Fibroblast of peridontal ligament (primary cell): ENCODE measurements at regions not wholly inside any gene's neighbourhood (a gene's known extent, or its start where the extent isn't known, plus 50 kb on each side); places are given as distances from the start of the nearest gene placed in this dataset.

Experiments used
- DNase-seq: peaks from one replicate; pipeline ENCODE4 v3.0.0-alpha.2; 2010; ENCODE audit errors: extremely low read depth

- DNase-seq, result no peak
Observed at GRCh38 chr9:31612336-31613030, 772.0 kb upstream of the ACO1 start.

DNA sequence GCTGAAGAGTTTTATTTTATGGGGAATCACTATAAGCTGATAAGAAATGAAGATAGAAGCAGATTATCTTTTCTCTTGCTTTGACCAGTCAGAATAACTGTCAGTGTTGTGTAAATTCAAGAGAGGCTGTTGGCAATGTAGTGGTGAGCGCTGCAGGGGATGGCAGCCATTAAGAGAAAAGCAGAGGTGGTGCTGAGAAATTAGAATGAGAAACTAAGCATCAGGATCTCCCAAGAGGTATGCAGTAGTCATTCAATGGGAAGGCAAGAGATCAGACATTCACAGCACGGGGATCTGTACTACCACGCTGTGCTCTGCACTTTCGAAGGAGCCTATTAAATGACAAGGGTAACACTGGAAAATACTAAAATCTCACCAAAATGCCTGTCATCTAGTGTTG, 768.5 kb upstream of the ACO1 start:
- no peak for DNase-seq

DNA sequence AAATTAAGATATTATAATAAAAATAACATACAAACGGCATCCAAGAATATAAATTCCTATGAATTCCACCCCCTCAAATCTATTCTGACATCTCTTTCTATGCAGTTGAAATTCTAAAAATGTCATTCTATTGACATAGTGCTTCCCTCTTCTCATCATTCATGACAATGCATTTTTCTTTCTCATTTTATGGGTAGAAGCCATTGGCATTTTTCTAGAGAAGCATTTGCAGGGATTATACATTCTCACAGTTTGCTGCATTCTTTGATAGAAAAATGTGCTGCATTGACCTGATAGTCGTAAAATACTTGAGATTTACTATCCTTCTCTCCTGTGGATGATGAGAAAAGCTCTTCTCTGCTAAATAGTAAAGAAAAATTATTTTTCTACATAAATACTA, 760.9 kb upstream of the ACO1 start:
- DNase-seq, result no peak

DNA sequence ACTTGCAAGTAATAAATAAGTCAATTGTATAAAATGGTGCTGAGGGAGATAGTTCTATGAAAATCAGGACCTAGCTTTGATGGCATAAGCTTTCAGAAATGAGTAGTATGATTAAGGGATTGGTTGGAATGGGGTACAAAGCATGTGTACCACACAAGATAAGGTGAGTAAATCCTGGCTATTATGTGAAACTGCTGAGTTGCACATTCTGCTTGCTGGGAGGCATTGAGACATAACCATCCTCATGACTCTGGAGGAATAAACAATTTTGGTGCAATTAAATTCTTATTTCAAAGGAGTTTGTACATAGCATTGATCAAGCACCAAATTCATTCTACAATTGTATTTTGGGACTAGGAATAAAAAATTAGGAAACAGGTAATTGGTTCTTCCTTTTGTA, 755.2 kb upstream of the ACO1 start:
- no peak for DNase-seq

DNA sequence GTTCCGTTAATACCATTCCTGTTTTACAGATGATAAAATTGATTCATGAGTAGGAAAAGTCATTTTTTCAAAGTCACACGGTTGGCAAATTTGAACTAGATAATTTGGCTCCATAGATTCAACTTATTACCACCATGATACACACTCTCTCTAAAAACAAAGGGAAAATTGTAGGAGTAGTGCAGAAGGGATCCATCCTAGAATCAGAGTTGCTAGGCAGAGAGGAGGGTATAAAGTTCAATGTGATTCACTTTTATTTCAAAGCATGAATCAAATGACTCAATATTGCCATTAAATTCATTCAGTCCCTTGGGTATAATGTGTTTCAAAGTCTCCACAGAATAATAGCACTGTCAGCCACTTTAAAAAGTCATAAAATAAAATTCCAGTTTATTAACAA, 747.2 kb upstream of the ACO1 start:
- no peak for DNase-seq

DNA sequence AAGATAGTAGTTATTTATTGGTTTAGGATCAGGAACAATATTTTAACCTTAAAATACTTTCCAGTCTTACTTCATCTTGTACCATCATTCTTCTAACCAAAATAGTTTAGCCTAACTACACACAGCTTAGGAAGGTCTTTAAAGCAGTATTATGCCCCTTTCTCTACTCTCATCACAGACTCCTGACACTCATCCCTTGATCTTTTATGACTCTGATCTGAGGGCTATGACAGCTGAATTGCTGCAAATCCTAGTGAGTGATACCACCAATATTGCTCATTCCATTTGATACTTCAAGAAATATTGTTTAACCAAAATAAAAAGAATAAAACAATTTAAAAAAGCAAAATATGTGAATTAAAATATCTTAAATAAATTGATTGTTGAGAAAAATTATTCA, 746.6 kb upstream of the ACO1 start:
- DNase-seq, result no peak

GRCh38 chr9:31639451-31639850, 745.0 kb upstream of the ACO1 start:
- no peak for DNase-seq

DNA sequence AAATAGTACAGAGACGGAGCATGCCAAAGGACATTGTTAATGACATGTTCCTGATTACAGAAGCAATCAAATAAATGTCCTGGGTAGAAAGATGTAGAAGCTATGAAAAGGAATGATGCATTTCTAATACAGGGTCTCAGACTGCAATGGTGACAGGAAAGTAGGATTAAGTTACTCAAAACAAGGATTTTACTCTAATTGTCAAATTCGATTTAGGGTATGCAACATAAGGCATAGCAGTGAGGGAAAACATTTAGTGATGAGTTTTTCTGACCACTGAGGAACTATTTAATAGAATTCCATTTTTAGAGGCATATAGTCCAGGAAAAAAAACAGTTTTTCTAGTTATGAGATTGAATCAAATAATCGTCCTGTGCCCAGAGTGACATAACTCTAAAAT, 715.1 kb upstream of the ACO1 start:
- no peak for DNase-seq

DNA sequence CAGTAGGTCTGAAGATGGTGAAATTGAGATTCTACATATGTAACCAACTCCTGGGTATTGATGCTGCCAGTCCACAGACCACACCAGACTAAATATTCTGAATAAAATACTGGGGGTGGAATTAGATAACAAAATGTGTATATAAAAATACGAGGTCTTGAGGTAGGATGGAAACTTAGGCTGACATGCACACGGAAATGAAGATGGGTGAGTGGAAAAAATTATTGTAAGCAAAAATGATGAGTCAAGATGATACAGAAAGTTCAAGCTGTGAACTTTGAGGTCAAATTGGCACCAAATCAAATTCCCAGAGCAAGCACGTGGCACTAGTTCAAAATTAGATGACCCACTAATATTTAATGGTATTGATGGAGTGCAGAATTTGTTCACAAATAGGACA, 713.4 kb upstream of the ACO1 start:
- DNase-seq, result no peak

- no peak for DNase-seq
Observed at GRCh38 chr9:31674264-31674663, 710.2 kb upstream of the ACO1 start.

DNA sequence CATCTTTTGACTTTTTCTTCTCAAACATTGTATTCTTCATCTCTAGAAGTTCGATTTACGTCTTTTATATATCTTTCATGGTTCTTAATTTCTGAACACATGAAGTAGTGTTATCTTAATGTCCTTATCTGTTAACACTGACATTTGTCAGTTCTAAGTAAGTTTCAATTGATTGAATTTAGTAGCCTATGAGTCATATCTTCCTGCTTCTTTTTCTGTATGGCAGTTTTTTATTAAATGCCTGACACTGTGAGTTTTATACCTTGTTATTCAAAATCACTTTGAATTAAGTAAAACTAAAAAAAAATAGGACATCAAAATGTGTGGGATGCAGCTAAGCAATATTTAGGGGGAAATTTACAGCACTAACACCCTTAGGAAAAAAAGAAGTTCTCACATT, 707.0 kb upstream of the ACO1 start:
- no peak for DNase-seq

- DNase-seq, result no peak
Observed at GRCh38 chr9:31677877-31678276, 706.6 kb upstream of the ACO1 start.

- DNase-seq, result no peak
Observed at GRCh38 chr9:31683116-31683515, 701.3 kb upstream of the ACO1 start.

GRCh38 chr9:31697956-31698355, 686.5 kb upstream of the ACO1 start:
- no peak for DNase-seq

GRCh38 chr9:31699836-31700235, 684.6 kb upstream of the ACO1 start:
- DNase-seq, result no peak

- no peak for DNase-seq
Observed at GRCh38 chr9:31700252-31701045, 684.0 kb upstream of the ACO1 start.

GRCh38 chr9:31702957-31703356, 681.5 kb upstream of the ACO1 start:
- DNase-seq, result no peak

GRCh38 chr9:31715250-31715649, 669.2 kb upstream of the ACO1 start:
- DNase-seq, result no peak

DNA sequence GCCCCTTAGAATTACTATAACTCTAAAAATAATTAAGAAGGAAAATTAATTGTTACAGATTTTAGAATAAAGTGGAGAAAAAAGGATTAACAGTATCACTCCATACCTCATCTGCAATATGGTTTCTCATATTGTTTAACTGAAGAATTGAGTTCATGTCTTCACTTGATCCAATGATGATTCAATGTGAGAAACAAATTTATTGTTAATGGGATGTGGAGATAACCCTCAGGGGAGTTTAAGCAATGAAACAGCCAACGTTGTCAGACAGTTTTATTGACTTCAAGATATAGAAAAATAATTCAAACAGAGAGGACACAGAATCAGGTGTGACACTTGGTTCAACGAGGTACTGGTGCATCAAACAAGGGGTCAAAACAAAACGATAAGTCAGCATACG, 665.2 kb upstream of the ACO1 start:
- no peak for DNase-seq

DNA sequence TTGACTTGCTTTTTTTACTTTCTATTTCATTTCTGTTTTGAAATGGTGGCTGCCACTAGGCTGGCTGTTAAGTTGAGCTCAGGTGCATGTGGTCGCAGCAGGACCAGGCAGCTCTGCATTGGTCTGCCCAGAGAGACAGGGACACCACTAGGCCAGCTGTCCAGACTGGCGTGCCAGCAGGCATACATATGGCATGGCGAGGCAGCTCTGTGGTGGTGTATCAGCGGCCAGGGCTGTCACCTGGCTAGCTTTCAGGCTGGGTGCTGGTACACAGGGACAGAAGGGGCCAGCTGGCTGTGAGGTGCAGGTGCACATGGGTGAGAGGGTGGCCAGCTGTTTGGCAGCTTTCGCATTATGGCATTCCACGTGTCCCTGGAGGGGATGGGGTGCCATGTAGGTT, 654.0 kb upstream of the ACO1 start:
- DNase-seq, result no peak

- DNase-seq, result no peak
Observed at GRCh38 chr9:31733166-31733565, 651.3 kb upstream of the ACO1 start.

GRCh38 chr9:31736581-31737179, 647.8 kb upstream of the ACO1 start:
- no peak for DNase-seq

DNA sequence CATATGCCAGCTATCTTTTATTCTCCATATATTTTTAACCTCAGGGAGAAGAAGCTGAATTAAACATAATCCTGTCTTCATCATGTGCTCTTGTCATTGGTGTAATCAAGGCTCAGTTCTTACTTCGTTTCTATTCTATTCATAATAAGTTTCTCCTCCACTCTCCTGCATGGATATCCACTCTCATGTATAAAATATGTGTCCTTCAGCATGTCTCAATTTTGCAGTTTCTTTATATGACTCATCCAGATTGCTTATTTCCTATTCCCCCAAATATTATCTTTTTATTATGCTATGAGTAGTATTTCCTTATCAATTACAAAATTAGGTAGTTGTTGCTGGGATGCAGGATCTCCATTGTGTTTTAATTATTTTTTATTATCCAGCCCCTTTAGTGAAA, 643.7 kb upstream of the ACO1 start:
- no peak for DNase-seq
